ENCODE measurements at regions not wholly inside any gene's neighbourhood (a gene's known extent, or its start where the extent isn't known, plus 50 kb on each side); places are given as distances from the start of the nearest gene placed in this dataset.

DNA sequence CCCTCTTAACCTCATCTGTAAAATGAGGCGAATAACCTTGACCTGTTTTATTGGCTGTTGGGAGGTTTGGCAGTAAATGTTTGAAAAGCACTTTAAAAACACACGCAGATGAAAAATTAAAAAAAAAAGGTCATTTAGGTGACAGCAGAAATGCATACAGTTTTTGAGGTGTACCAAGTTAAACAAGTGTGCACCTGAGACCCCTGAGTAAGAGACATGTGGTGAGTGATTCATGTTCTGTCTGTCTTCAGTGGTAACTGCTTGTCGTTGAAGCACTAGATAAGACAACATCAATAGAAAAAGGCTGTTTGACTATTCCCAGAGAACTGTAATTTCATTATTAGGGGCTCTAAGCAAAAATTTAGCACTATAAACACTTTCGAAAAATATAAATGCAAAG is 608.4 kb upstream of the PITX2 start:
- DNase-seq (ENCODE audit: low read depth in 1 of 2, low spot score in 1 of 2) (no peak), ATAC-seq (no peak), FAIRE-seq (no peak)
- H3K4me2 ChIP-seq: no peak overlapping the region
- CTCF ChIA-PET: no interaction called here
- POLR2A ChIA-PET: no interaction called here
- no peaks in the 10 kb centered on the region for H3K4me1 ChIP-seq
- H3K27ac ChIP-seq: no peak overlapping the region
- TF ChIP-seq FOSL2 (IDR thresholded peaks at IDR 0.05): no peak
- no peak for TF ChIP-seq FOSL2 (CRISPR knock-in tag; IDR thresholded peaks at IDR 0.05)
- TF ChIP-seq KDM1A (IDR thresholded peaks at IDR 0.05; ENCODE audit: low read depth): no peak
- no peak for TF ChIP-seq TFCP2L1 (CRISPR knock-in tag; IDR thresholded peaks at IDR 0.05)
- TF ChIP-seq CBX2 (IDR thresholded peaks at IDR 0.05; ENCODE audit: borderline replicate concordance, low read depth): no peak
- TF ChIP-seq, protein P1, sequence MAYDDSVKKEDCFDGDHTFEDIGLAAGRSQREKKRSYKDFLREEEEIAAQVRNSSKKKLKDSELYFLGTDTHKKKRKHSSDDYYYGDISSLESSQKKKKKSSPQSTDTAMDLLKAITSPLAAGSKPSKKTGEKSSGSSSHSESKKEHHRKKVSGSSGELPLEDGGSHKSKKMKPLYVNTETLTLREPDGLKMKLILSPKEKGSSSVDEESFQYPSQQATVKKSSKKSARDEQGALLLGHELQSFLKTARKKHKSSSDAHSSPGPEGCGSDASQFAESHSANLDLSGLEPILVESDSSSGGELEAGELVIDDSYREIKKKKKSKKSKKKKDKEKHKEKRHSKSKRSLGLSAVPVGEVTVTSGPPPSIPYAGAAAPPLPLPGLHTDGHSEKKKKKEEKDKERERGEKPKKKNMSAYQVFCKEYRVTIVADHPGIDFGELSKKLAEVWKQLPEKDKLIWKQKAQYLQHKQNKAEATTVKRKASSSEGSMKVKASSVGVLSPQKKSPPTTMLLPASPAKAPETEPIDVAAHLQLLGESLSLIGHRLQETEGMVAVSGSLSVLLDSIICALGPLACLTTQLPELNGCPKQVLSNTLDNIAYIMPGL (CRISPR knock-in tag; IDR thresholded peaks at IDR 0.05; ENCODE audit: borderline replicate concordance): no peak
- TF ChIP-seq, protein P2, sequence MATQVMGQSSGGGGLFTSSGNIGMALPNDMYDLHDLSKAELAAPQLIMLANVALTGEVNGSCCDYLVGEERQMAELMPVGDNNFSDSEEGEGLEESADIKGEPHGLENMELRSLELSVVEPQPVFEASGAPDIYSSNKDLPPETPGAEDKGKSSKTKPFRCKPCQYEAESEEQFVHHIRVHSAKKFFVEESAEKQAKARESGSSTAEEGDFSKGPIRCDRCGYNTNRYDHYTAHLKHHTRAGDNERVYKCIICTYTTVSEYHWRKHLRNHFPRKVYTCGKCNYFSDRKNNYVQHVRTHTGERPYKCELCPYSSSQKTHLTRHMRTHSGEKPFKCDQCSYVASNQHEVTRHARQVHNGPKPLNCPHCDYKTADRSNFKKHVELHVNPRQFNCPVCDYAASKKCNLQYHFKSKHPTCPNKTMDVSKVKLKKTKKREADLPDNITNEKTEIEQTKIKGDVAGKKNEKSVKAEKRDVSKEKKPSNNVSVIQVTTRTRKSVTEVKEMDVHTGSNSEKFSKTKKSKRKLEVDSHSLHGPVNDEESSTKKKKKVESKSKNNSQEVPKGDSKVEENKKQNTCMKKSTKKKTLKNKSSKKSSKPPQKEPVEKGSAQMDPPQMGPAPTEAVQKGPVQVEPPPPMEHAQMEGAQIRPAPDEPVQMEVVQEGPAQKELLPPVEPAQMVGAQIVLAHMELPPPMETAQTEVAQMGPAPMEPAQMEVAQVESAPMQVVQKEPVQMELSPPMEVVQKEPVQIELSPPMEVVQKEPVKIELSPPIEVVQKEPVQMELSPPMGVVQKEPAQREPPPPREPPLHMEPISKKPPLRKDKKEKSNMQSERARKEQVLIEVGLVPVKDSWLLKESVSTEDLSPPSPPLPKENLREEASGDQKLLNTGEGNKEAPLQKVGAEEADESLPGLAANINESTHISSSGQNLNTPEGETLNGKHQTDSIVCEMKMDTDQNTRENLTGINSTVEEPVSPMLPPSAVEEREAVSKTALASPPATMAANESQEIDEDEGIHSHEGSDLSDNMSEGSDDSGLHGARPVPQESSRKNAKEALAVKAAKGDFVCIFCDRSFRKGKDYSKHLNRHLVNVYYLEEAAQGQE (IDR thresholded peaks at IDR 0.05): no peak
- TF ChIP-seq ZNF302 (CRISPR knock-in tag; IDR thresholded peaks at IDR 0.05): no peak
- no peak for TF ChIP-seq ZFP36 (IDR thresholded peaks at IDR 0.05; ENCODE audit: borderline replicate concordance, partially characterized antibody)
- TF ChIP-seq JUN (IDR thresholded peaks at IDR 0.05): no peak
- TF ChIP-seq EP300 (IDR thresholded peaks at IDR 0.05): no peak
- no peak overlapping the region for H3K4me3 ChIP-seq
- 11% methylated on average over 4 of the region's 4 CpGs for WGBS (ENCODE audit: missing lambda C conversion rate)
- H3K9me3 ChIP-seq: no peaks in the 10 kb centered on the region

DNA sequence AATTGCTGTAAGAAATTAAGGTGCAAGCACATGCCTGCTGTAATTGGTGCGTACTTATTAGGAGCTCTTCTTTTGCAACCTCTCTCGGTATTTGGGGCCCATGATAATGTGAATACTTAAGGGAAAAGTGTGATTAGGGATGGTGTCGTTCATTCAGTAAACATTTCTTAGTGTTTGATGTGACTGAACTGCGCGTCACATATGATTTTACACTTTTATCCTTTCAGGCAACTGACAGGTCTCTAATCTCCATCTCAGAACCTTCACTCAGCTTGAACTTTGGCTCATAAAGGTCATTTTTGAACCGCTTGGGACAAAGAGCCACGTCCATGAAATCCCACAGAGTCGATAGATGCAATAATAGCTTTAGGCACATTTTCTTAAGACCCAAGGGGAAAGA is 612.1 kb upstream of the PITX2 start:
- H3K4me3 ChIP-seq: no peak overlapping the region
- no peak overlapping the region for H3K27ac ChIP-seq
- ATAC-seq (no peak), DNase-seq (ENCODE audit: low read depth in 1 of 2, low spot score in 1 of 2) (no peak), FAIRE-seq (no peak)
- no peaks in the 10 kb centered on the region for H3K4me1 ChIP-seq
- 36% methylated on average over 8 of the region's 8 CpGs for WGBS (ENCODE audit: missing lambda C conversion rate)
- TF ChIP-seq KDM5A (IDR thresholded peaks at IDR 0.05) (no peak), BHLHE40 (IDR thresholded peaks at IDR 0.05; ENCODE audit: low read depth, low read length) (no peak), ZC3H11A (IDR thresholded peaks at IDR 0.05) (no peak), MYC (IDR thresholded peaks at IDR 0.05; ENCODE audit: borderline replicate concordance, low read length) (no peak), ESRRA (IDR thresholded peaks at IDR 0.05; ENCODE audit: borderline replicate concordance, low read length) (no peak), POLR2A (IDR thresholded peaks at IDR 0.05; ENCODE audit: low read length) (no peak), ZNF302 (CRISPR knock-in tag; IDR thresholded peaks at IDR 0.05) (no peak), HDAC2 (IDR thresholded peaks at IDR 0.05) (no peak), EHMT2 (IDR thresholded peaks at IDR 0.05; ENCODE audit: low read depth) (no peak), SMC3 (IDR thresholded peaks at IDR 0.05) (no peak)
- TF ChIP-seq, protein P3, sequence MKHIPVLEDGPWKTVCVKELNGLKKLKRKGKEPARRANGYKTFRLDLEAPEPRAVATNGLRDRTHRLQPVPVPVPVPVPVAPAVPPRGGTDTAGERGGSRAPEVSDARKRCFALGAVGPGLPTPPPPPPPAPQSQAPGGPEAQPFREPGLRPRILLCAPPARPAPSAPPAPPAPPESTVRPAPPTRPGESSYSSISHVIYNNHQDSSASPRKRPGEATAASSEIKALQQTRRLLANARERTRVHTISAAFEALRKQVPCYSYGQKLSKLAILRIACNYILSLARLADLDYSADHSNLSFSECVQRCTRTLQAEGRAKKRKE (CRISPR knock-in tag; IDR thresholded peaks at IDR 0.05; ENCODE audit: low read depth): no peak
- TF ChIP-seq, protein P4, sequence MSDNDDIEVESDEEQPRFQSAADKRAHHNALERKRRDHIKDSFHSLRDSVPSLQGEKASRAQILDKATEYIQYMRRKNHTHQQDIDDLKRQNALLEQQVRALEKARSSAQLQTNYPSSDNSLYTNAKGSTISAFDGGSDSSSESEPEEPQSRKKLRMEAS (IDR thresholded peaks at IDR 0.05): no peak
- TF ChIP-seq, protein P5, sequence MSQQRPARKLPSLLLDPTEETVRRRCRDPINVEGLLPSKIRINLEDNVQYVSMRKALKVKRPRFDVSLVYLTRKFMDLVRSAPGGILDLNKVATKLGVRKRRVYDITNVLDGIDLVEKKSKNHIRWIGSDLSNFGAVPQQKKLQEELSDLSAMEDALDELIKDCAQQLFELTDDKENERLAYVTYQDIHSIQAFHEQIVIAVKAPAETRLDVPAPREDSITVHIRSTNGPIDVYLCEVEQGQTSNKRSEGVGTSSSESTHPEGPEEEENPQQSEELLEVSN (IDR thresholded peaks at IDR 0.05; ENCODE audit: borderline replicate concordance, low read depth): no peak
- H3K4me2 ChIP-seq: no peak overlapping the region
- ChIA-PET POLR2A (no interaction called here), CTCF (no interaction called here)
- no peaks in the 10 kb centered on the region for H3K9me3 ChIP-seq
